Nephron (organoid): ENCODE measurements at regions not wholly inside any gene's neighbourhood (a gene's known extent, or its start where the extent isn't known, plus 50 kb on each side); places are given as distances from the start of the nearest gene placed in this dataset.

Experiments used
- H3K27ac Mint-ChIP-seq, 3 experiments: 2 replicates each; pipeline ENCODE4 v1.8.0; 2020; ENCODE audit warnings: mixed read lengths in 3 of 3, mild to moderate bottlenecking in 2 of 3, moderate library complexity in 1 of 3
- H3K27me3 Mint-ChIP-seq: 2 replicates; pipeline ENCODE4 v1.8.0; 2021; ENCODE audit warnings: low read depth, mild to moderate bottlenecking, moderate library complexity, mixed read lengths
- H3K36me3 Mint-ChIP-seq: 2 replicates; pipeline ENCODE4 v1.8.0; 2020; ENCODE audit warnings: low read depth, mixed read lengths
- H3K4me1 Mint-ChIP-seq: 2 replicates; pipeline ENCODE4 v1.8.0; 2020; ENCODE audit warnings: mixed read lengths
- H3K4me3 Mint-ChIP-seq, 3 experiments: 2 replicates each; pipeline ENCODE4 v1.8.0; 2020; ENCODE audit warnings: mild to moderate bottlenecking in 3 of 3, mixed read lengths in 3 of 3, moderate library complexity in 2 of 3
- H3K9me3 Mint-ChIP-seq: 2 replicates; pipeline ENCODE4 v1.8.0; 2020; ENCODE audit warnings: mixed read lengths
- TF ChIP-seq, protein P1 (sequence below), 3 experiments: fragments of 200-600 bp; sonication (generic); IDR thresholded peaks; one replicate each; pipeline ENCODE4 v1.5.0; 2021; ENCODE audit warnings: antibody characterized with exemption in 3 of 3; ENCODE audit not compliant: unreplicated experiment in 3 of 3

DNA sequence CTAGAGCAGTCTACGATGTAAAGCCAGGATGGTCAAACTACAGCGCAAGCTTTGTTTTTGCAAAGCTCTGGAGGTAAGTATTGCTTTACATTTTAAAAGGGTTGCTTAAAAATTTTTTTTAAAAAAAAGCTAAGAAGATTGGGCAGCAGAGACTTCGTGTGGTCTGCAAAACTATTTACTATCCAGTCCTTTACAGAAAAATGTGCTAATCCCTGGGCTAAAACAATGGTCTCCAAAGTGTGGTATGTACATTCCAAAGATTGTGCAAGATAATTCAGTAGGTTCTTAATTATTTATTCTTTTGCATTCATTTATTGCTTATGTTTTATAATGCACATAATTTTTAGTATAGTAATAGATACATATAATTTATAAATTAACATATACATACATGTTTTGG is 113.2 kb downstream of the MFAP3L start:
- H3K27me3 Mint-ChIP-seq: peaks cover 5% of the 10 kb centered on the region
- H3K4me3 Mint-ChIP-seq: no peak overlapping the region
- TF ChIP-seq, protein P1, sequence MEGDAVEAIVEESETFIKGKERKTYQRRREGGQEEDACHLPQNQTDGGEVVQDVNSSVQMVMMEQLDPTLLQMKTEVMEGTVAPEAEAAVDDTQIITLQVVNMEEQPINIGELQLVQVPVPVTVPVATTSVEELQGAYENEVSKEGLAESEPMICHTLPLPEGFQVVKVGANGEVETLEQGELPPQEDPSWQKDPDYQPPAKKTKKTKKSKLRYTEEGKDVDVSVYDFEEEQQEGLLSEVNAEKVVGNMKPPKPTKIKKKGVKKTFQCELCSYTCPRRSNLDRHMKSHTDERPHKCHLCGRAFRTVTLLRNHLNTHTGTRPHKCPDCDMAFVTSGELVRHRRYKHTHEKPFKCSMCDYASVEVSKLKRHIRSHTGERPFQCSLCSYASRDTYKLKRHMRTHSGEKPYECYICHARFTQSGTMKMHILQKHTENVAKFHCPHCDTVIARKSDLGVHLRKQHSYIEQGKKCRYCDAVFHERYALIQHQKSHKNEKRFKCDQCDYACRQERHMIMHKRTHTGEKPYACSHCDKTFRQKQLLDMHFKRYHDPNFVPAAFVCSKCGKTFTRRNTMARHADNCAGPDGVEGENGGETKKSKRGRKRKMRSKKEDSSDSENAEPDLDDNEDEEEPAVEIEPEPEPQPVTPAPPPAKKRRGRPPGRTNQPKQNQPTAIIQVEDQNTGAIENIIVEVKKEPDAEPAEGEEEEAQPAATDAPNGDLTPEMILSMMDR (IDR thresholded peaks at IDR 0.05; ENCODE audit: unreplicated experiment in 3 of 3): no peak
- peaks cover 9% of the 10 kb centered on the region for H3K4me1 Mint-ChIP-seq
- no peak overlapping the region for H3K27ac Mint-ChIP-seq
- H3K36me3 Mint-ChIP-seq: no peaks in the 10 kb centered on the region
- peaks cover 13% of the 10 kb centered on the region for H3K9me3 Mint-ChIP-seq

- TF ChIP-seq, protein P1 (IDR thresholded peaks at IDR 0.05; ENCODE audit: unreplicated experiment in 3 of 3): no peak
- Mint-ChIP-seq H3K27ac (peak overlapping the region; percentile 9 to 80 (median 35)), H3K9me3 (peaks cover 1% of the 10 kb centered on the region), H3K4me1 (peaks cover 9% of the 10 kb centered on the region), H3K4me3 (no peak overlapping the region), H3K36me3 (no peaks in the 10 kb centered on the region), H3K27me3 (no peaks in the 10 kb centered on the region)
These were observed 116.3 kb downstream of the MFAP3L start for GRCh38 chr4:169909897-169910296.

GRCh38 chr4:169909479-169909878 is 116.7 kb downstream of the MFAP3L start:
- TF ChIP-seq, protein P1 (IDR thresholded peaks at IDR 0.05; ENCODE audit: unreplicated experiment in 3 of 3): no peak
- H3K36me3 Mint-ChIP-seq: no peaks in the 10 kb centered on the region
- no peaks in the 10 kb centered on the region for H3K9me3 Mint-ChIP-seq
- H3K27ac Mint-ChIP-seq: peak overlapping the region; percentile 9 to 80 (median 35)
- no peak overlapping the region for H3K4me3 Mint-ChIP-seq
- H3K27me3 Mint-ChIP-seq: no peaks in the 10 kb centered on the region
- H3K4me1 Mint-ChIP-seq: peaks cover 9% of the 10 kb centered on the region

- TF ChIP-seq, protein P1 (IDR thresholded peaks at IDR 0.05; ENCODE audit: unreplicated experiment in 3 of 3): no peak
- H3K36me3 Mint-ChIP-seq: no peaks in the 10 kb centered on the region
- H3K4me3 Mint-ChIP-seq: no peak overlapping the region
These were observed 118.5 kb downstream of the MFAP3L start for GRCh38 chr4:169907705-169908104.

DNA sequence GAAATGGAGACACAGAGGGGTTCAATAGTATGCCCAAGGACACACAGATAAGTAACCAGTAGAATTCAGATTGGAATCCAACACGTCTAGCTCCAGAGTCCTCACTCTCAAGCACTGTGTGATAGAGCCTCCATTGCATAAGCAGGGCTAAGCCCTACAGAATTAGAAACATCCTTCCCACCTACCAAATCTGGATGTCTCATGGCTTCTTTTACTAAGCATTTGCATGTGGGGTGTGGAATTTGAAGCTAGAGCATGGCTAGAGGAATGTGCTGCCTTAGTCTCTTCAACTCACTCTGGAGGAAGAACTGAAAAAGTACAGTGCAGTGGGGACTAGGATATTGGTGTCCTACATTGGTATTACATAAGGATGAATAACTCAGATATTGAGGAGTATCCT is 119.4 kb downstream of the MFAP3L start:
- Mint-ChIP-seq H3K4me1 (peaks cover 16% of the 10 kb centered on the region), H3K27ac (no peak overlapping the region), H3K9me3 (no peaks in the 10 kb centered on the region), H3K27me3 (peaks cover 7% of the 10 kb centered on the region), H3K4me3 (no peak overlapping the region), H3K36me3 (no peaks in the 10 kb centered on the region)
- TF ChIP-seq, protein P1 (IDR thresholded peaks at IDR 0.05; ENCODE audit: unreplicated experiment in 3 of 3): no peak

More at GRCh38 chr4:169907705-169908104, 118.5 kb downstream of the MFAP3L start:
- H3K27ac Mint-ChIP-seq: no peak overlapping the region
- H3K27me3 Mint-ChIP-seq: peaks cover 5% of the 10 kb centered on the region
- peaks cover 9% of the 10 kb centered on the region for H3K4me1 Mint-ChIP-seq
- H3K9me3 Mint-ChIP-seq: no peaks in the 10 kb centered on the region

- Mint-ChIP-seq H3K4me3 (no peak overlapping the region), H3K27me3 (peaks cover 7% of the 10 kb centered on the region)
These were observed 120.1 kb downstream of the MFAP3L start for GRCh38 chr4:169906104-169906503.

More at GRCh38 chr4:169906104-169906503, 120.1 kb downstream of the MFAP3L start:
- Mint-ChIP-seq H3K4me1 (peaks cover 18% of the 10 kb centered on the region), H3K36me3 (no peaks in the 10 kb centered on the region), H3K27ac (no peak overlapping the region), H3K9me3 (no peaks in the 10 kb centered on the region)
- TF ChIP-seq, protein P1 (IDR thresholded peaks at IDR 0.05; ENCODE audit: unreplicated experiment in 3 of 3): no peak
